HCT116 (cell line): ENCODE measurements at regions not wholly inside any gene's neighbourhood (a gene's known extent, or its start where the extent isn't known, plus 50 kb on each side); places are given as distances from the start of the nearest gene placed in this dataset.

Experiments
- ATAC-seq: fragments of 200-7000 bp; cut with Tn5 transposase; 2 replicates; pipeline ENCODE4 v1.9.1; 2020; ENCODE audit warnings: mild to moderate bottlenecking, moderate library complexity
- BruUV-seq: library from RNA; stranded (reverse); fragments of 400-500 nt; replicated peaks from 2 replicates; lab custom pipeline; 2021; lab: Mats Ljungman, UMichigan
- CTCF ChIA-PET: fragments of 300-600 bp; sonication (Branson Sonifier 250); formaldehyde crosslinking; loops from one replicate; lab custom pipeline; 2021; ENCODE audit warnings: antibody characterized with exemption; lab: Charles Lee
- POLR2A ChIA-PET: fragments of 300-600, 350-600 bp; sonication (Branson Sonifier 250); formaldehyde crosslinking; loops from one replicate; lab custom pipeline; 2021; ENCODE audit warnings: antibody characterized with exemption; lab: Charles Lee
- RAD21 ChIA-PET, 2 experiments: fragments of 300-600 bp; sonication (Branson Sonifier 250); formaldehyde crosslinking; loops; one replicate each; lab custom pipeline; 2023; ENCODE audit warnings: low total read pairs in 2 of 2; ENCODE audit not compliant: uncharacterized antibody in 2 of 2, unreplicated experiment in 2 of 2, low non-redundant PET in 1 of 2; lab: Charles Lee
- DNase-seq: peaks from one replicate; pipeline ENCODE4 v3.0.0-alpha.2; 2010; ENCODE audit warnings: low read depth, low spot score
- H2AFZ ChIP-seq: fragments of 200-600 bp; shearing (Covaris generic), sonication (generic); 2 replicates; pipeline ENCODE4 v1.6.1; 2017; ENCODE audit warnings: low read depth, mixed run types, mixed read lengths, antibody characterized with exemption, low read length; ENCODE audit not compliant: poor library complexity, severe bottlenecking
- H3K27ac ChIP-seq: 2 replicates; pipeline ENCODE4 v1.5.1; 2012; ENCODE audit warnings: low read depth, low read length
- H3K27me3 ChIP-seq: fragments of 200-600 bp; sonication (generic); 2 replicates; pipeline ENCODE4 v1.6.1; 2016; ENCODE audit warnings: mixed run types, low read length, mixed read lengths; ENCODE audit not compliant: insufficient read depth
- H3K36me3 ChIP-seq, 2 experiments: fragments of 200-500 bp in 1 of 2; fragments of 200-600 bp in 1 of 2; sonication (Bioruptor generic) in 1 of 2; sonication (generic) in 1 of 2; 2 replicates each; pipeline versions ENCODE4 v1.5.1 to v1.6.1; 2014 to 2016; ENCODE audit warnings: low read length in 2 of 2, inconsistent platforms in 1 of 2, mixed read lengths in 1 of 2, mixed run types in 1 of 2; ENCODE audit not compliant: insufficient read depth in 2 of 2, control insufficient read depth in 1 of 2
- H3K4me1 ChIP-seq, 2 experiments: fragments of 200-600 bp in 1 of 2; sonication (generic) in 1 of 2; 2 replicates each; pipeline versions ENCODE4 v1.5.1 to v1.6.1; 2012 to 2017; ENCODE audit warnings: low read length in 2 of 2, inconsistent platforms in 1 of 2, mild to moderate bottlenecking in 1 of 2, mixed read lengths in 1 of 2, mixed run types in 1 of 2, moderate library complexity in 1 of 2; ENCODE audit not compliant: insufficient read depth in 2 of 2, control insufficient read depth in 1 of 2
- H3K4me2 ChIP-seq: fragments of 200-600 bp; sonication (generic); 2 replicates; pipeline ENCODE4 v1.6.1; 2017; ENCODE audit warnings: mixed run types, low read length, mixed read lengths
- H3K4me3 ChIP-seq, 2 experiments: fragments of 200-600 bp in 1 of 2; sonication (generic) in 1 of 2; replicated peaks in 1 of 2; 2 replicates each; pipeline ENCODE4 v1.5.1; 2011 to 2016; ENCODE audit warnings: low read length in 2 of 2, control low read depth in 1 of 2, low read depth in 1 of 2, mild to moderate bottlenecking in 1 of 2, mixed read lengths in 1 of 2, mixed run types in 1 of 2
- H3K79me2 ChIP-seq: fragments of 200-600 bp; sonication (generic); 2 replicates; pipeline ENCODE4 v1.6.1; 2017; ENCODE audit warnings: mild to moderate bottlenecking, mixed run types, low read length, moderate library complexity, mixed read lengths; ENCODE audit not compliant: insufficient read depth
- H3K9ac ChIP-seq: fragments of 200-600 bp; sonication (generic); 2 replicates; pipeline ENCODE4 v1.6.1; 2016; ENCODE audit warnings: low read length, mixed read lengths
- H3K9me2 ChIP-seq: fragments of 200-600 bp; sonication (generic), shearing (Covaris generic); 2 replicates; pipeline ENCODE4 v1.6.1; 2017; ENCODE audit warnings: mixed run types, mild to moderate bottlenecking, moderate library complexity; ENCODE audit not compliant: insufficient read depth
- H3K9me3 ChIP-seq, 2 experiments: fragments of 200-500 bp in 1 of 2; fragments of 200-600 bp in 1 of 2; sonication (Bioruptor generic) in 1 of 2; sonication (generic) in 1 of 2; 2 replicates each; pipeline ENCODE4 v1.6.1; 2014 to 2017; ENCODE audit warnings: low read length in 2 of 2, mixed read lengths in 2 of 2, inconsistent platforms in 1 of 2, low read depth in 1 of 2, mild to moderate bottlenecking in 1 of 2, mixed run types in 1 of 2, moderate library complexity in 1 of 2; ENCODE audit not compliant: control insufficient read depth in 1 of 2, insufficient read depth in 1 of 2
- H4K20me1 ChIP-seq: fragments of 200-600 bp; sonication (generic), shearing (Covaris generic); 2 replicates; pipeline ENCODE4 v1.6.1; 2017; ENCODE audit warnings: mixed run types, mild to moderate bottlenecking, moderate library complexity; ENCODE audit not compliant: insufficient read depth
- CEBPB ChIP-seq: IDR thresholded peaks from 2 replicates; pipeline ENCODE4 v1.6.1; 2012; ENCODE audit warnings: low read depth
- ELF1 ChIP-seq: IDR thresholded peaks from 2 replicates; pipeline ENCODE4 v1.6.1; 2012; ENCODE audit warnings: low read depth, borderline replicate concordance
- EZH2phosphoT487 ChIP-seq: fragments of 200-600 bp; IDR thresholded peaks from 2 replicates; pipeline ENCODE4 v1.6.1; 2018; ENCODE audit warnings: antibody characterized with exemption, borderline replicate concordance
- FOSL1 ChIP-seq: IDR thresholded peaks from 2 replicates; pipeline ENCODE4 v1.6.1; 2012; ENCODE audit warnings: low read depth
- JUND ChIP-seq: IDR thresholded peaks from 2 replicates; pipeline ENCODE4 v1.6.1; 2012
- POLR2A ChIP-seq: IDR thresholded peaks from 2 replicates; pipeline ENCODE4 v1.7.0; 2011; ENCODE audit warnings: borderline replicate concordance; ENCODE audit not compliant: insufficient read depth, insufficient read length; ENCODE audit errors: extremely low read depth
- POLR2AphosphoS5 ChIP-seq: IDR thresholded peaks from 2 replicates; pipeline ENCODE4 v1.6.1; 2011; ENCODE audit warnings: mild to moderate bottlenecking, low read depth, low read length, moderate library complexity
- SIN3A ChIP-seq: IDR thresholded peaks from 2 replicates; pipeline ENCODE4 v1.6.1; 2012; ENCODE audit warnings: low read depth
- SP1 ChIP-seq: IDR thresholded peaks from 2 replicates; pipeline ENCODE4 v1.6.1; 2012; ENCODE audit warnings: low read depth
- SRF ChIP-seq: IDR thresholded peaks from 2 replicates; pipeline ENCODE4 v1.6.1; 2012; ENCODE audit warnings: low read depth
- TCF7L2 ChIP-seq: IDR thresholded peaks from 2 replicates; pipeline ENCODE4 v1.7.0; 2011; ENCODE audit warnings: borderline replicate concordance, inconsistent platforms; ENCODE audit not compliant: insufficient read depth, insufficient read length; ENCODE audit errors: extremely low read depth
- ZFX ChIP-seq: fragments of 450-650 bp; IDR thresholded peaks from 2 replicates; pipeline ENCODE4 v1.6.1; 2017
- ZNF274 ChIP-seq: fragments of 200-500 bp; sonication (Bioruptor generic); IDR thresholded peaks from 2 replicates; pipeline ENCODE4 v1.6.1; 2014; ENCODE audit warnings: mild to moderate bottlenecking, low read depth, low read length, inconsistent platforms
- intact Hi-C: fragments of 100-400 bp; cut with micrococcal nuclease; formaldehyde crosslinking; loops from 2 replicates; pipeline ENCODE4 v1.10.0; 2022
- TF ChIP-seq, protein P1 (sequence below): IDR thresholded peaks from 2 replicates; pipeline ENCODE4 v1.6.1; 2012
- TF ChIP-seq, protein P2 (sequence below), 3 experiments: fragments of 200-600 bp in 1 of 3; sonication (generic) in 1 of 3; IDR thresholded peaks in 2 of 3; conservative IDR thresholded peaks in 1 of 3; 2 replicates each; pipeline ENCODE4 v1.5.1; 2012 to 2017; ENCODE audit warnings: low read depth in 2 of 3, low read length in 2 of 3, antibody characterized with exemption in 1 of 3, borderline replicate concordance in 1 of 3, control low read depth in 1 of 3, mild to moderate bottlenecking in 1 of 3, mixed read lengths in 1 of 3, mixed run types in 1 of 3, moderate library complexity in 1 of 3; ENCODE audit not compliant: insufficient read depth in 1 of 3
- TF ChIP-seq, protein P3 (sequence below): IDR thresholded peaks from 2 replicates; pipeline ENCODE4 v1.6.1; 2012
- TF ChIP-seq, protein P4 (sequence below): IDR thresholded peaks from 2 replicates; pipeline ENCODE4 v1.6.1; 2012; ENCODE audit warnings: low read depth

DNA sequence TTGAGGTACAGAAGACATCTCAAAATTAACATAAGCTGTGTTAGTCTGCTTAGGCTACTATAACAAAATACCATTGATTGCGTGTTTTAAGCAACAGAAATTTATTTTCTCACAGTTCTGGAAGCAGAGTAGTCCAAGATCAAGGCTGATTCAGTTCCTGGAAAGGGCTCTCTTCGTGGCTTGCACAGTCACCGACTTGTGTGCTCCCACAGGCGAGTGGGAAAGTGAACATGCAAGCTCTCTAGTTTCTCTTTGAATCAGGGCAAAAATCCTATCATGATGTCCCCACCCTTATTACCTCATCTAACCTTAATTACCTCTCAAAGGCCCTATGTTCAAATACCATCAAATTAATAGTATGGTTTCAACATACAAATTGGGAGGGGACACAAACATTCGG is 505.9 kb downstream of the ZIC1 start:
- ChIA-PET CTCF (no interaction called here), RAD21 (no interaction called here), POLR2A (no interaction called here)
- BruUV-seq: no TSS peak
- Histone ChIP-seq H3K9me3 (no peaks in the 10 kb centered on the region), H3K27me3 (no peaks in the 10 kb centered on the region), H3K4me2 (no peak overlapping the region), H3K79me2 (no peaks in the 10 kb centered on the region), H3K27ac (no peak overlapping the region), H2AFZ (no peak overlapping the region), H3K4me1 (no peaks in the 10 kb centered on the region), H4K20me1 (no peaks in the 10 kb centered on the region), H3K4me3 (no peak overlapping the region), H3K9me2 (no peaks in the 10 kb centered on the region), H3K36me3 (no peaks in the 10 kb centered on the region), H3K9ac (no peak overlapping the region)
- intact Hi-C loops: no loop called here
- DNase-seq: no peak
- no peak for ATAC-seq
- TF ChIP-seq FOSL1 (no peak), EZH2phosphoT487 (no peak), ELF1 (no peak), CEBPB (no peak), SRF (no peak), JUND (no peak), SP1 (no peak), SIN3A (no peak), POLR2AphosphoS5 (no peak), ZNF274 (no peak), TCF7L2 (no peak), ZFX (no peak), POLR2A (no peak)
- TF ChIP-seq, protein P1, sequence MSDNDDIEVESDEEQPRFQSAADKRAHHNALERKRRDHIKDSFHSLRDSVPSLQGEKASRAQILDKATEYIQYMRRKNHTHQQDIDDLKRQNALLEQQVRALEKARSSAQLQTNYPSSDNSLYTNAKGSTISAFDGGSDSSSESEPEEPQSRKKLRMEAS: no peak
- TF ChIP-seq, protein P2, sequence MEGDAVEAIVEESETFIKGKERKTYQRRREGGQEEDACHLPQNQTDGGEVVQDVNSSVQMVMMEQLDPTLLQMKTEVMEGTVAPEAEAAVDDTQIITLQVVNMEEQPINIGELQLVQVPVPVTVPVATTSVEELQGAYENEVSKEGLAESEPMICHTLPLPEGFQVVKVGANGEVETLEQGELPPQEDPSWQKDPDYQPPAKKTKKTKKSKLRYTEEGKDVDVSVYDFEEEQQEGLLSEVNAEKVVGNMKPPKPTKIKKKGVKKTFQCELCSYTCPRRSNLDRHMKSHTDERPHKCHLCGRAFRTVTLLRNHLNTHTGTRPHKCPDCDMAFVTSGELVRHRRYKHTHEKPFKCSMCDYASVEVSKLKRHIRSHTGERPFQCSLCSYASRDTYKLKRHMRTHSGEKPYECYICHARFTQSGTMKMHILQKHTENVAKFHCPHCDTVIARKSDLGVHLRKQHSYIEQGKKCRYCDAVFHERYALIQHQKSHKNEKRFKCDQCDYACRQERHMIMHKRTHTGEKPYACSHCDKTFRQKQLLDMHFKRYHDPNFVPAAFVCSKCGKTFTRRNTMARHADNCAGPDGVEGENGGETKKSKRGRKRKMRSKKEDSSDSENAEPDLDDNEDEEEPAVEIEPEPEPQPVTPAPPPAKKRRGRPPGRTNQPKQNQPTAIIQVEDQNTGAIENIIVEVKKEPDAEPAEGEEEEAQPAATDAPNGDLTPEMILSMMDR (IDR thresholded peaks at IDR 0.05 in 2 of 3, conservative IDR thresholded peaks at IDR 0.05 in 1 of 3; ENCODE audit: borderline replicate concordance in 1 of 3, insufficient read depth in 1 of 3, low read depth in 2 of 3, low read length in 2 of 3): no peak
- TF ChIP-seq, protein P3, sequence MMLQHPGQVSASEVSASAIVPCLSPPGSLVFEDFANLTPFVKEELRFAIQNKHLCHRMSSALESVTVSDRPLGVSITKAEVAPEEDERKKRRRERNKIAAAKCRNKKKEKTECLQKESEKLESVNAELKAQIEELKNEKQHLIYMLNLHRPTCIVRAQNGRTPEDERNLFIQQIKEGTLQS: no peak
- TF ChIP-seq, protein P4, sequence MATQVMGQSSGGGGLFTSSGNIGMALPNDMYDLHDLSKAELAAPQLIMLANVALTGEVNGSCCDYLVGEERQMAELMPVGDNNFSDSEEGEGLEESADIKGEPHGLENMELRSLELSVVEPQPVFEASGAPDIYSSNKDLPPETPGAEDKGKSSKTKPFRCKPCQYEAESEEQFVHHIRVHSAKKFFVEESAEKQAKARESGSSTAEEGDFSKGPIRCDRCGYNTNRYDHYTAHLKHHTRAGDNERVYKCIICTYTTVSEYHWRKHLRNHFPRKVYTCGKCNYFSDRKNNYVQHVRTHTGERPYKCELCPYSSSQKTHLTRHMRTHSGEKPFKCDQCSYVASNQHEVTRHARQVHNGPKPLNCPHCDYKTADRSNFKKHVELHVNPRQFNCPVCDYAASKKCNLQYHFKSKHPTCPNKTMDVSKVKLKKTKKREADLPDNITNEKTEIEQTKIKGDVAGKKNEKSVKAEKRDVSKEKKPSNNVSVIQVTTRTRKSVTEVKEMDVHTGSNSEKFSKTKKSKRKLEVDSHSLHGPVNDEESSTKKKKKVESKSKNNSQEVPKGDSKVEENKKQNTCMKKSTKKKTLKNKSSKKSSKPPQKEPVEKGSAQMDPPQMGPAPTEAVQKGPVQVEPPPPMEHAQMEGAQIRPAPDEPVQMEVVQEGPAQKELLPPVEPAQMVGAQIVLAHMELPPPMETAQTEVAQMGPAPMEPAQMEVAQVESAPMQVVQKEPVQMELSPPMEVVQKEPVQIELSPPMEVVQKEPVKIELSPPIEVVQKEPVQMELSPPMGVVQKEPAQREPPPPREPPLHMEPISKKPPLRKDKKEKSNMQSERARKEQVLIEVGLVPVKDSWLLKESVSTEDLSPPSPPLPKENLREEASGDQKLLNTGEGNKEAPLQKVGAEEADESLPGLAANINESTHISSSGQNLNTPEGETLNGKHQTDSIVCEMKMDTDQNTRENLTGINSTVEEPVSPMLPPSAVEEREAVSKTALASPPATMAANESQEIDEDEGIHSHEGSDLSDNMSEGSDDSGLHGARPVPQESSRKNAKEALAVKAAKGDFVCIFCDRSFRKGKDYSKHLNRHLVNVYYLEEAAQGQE: no peak
